Mesenchymal stem cell (in vitro differentiated cells and primary cell): ENCODE measurements at regions not wholly inside any gene's neighbourhood (a gene's known extent, or its start where the extent isn't known, plus 50 kb on each side); places are given as distances from the start of the nearest gene placed in this dataset.

Experiments used
- DNase-seq: peaks from one replicate; pipeline ENCODE4 v3.0.0-alpha.2; 2013
- H2AFZ ChIP-seq: one replicate; pipeline ENCODE4 v1.6.1; 2013; ENCODE audit warnings: low read depth, mild to moderate bottlenecking, control low read depth, inconsistent platforms, low read length, moderate library complexity
- H2AK5ac ChIP-seq: 2 replicates; pipeline ENCODE4 v1.6.1; 2013; ENCODE audit warnings: low read length, moderate library complexity, mild to moderate bottlenecking, inconsistent platforms; ENCODE audit not compliant: severe bottlenecking
- H2BK120ac ChIP-seq: one replicate; pipeline ENCODE4 v1.6.1; 2013; ENCODE audit warnings: low read depth, mild to moderate bottlenecking, inconsistent platforms, low read length, moderate library complexity
- H2BK12ac ChIP-seq, 2 experiments: one replicate each; pipeline ENCODE4 v1.6.1; 2013; ENCODE audit warnings: inconsistent platforms in 2 of 2, low read length in 2 of 2, mild to moderate bottlenecking in 2 of 2, moderate library complexity in 2 of 2, control low read depth in 1 of 2
- H2BK15ac ChIP-seq: one replicate; pipeline ENCODE4 v1.6.1; 2013; ENCODE audit warnings: mild to moderate bottlenecking, low read depth, inconsistent platforms; ENCODE audit not compliant: poor library complexity, severe bottlenecking
- H2BK5ac ChIP-seq: 2 replicates; pipeline ENCODE4 v1.6.1; 2013; ENCODE audit warnings: low read depth, mild to moderate bottlenecking, low read length, control low read depth, inconsistent platforms; ENCODE audit not compliant: poor library complexity, severe bottlenecking
- H3K14ac ChIP-seq, 2 experiments: one replicate each; pipeline ENCODE4 v1.6.1; 2013; ENCODE audit warnings: inconsistent platforms in 2 of 2, low read length in 2 of 2, control low read depth in 1 of 2, mild to moderate bottlenecking in 1 of 2, moderate library complexity in 1 of 2
- H3K18ac ChIP-seq, 2 experiments: one replicate each; pipeline ENCODE4 v1.6.1; 2013; ENCODE audit warnings: inconsistent platforms in 2 of 2, low read length in 2 of 2, control low read depth in 1 of 2, low read depth in 1 of 2, mild to moderate bottlenecking in 1 of 2
- H3K23ac ChIP-seq, 2 experiments: one replicate each; pipeline ENCODE4 v1.6.1; 2013; ENCODE audit warnings: inconsistent platforms in 2 of 2, low read length in 2 of 2, mild to moderate bottlenecking in 2 of 2, moderate library complexity in 2 of 2, control low read depth in 1 of 2
- H3K27ac ChIP-seq: 2 replicates; pipeline ENCODE4 v1.5.1; 2013; ENCODE audit warnings: mild to moderate bottlenecking, moderate library complexity, low read length, control low read depth, inconsistent platforms; ENCODE audit not compliant: poor library complexity, severe bottlenecking
- H3K27me3 ChIP-seq, 2 experiments: 2 replicates each; pipeline versions ENCODE4 v1.6.1 to v1.7.0; 2013; ENCODE audit warnings: low read length in 2 of 2, mild to moderate bottlenecking in 2 of 2, moderate library complexity in 2 of 2, control low read depth in 1 of 2, inconsistent platforms in 1 of 2; ENCODE audit not compliant: control insufficient read depth in 1 of 2, insufficient read depth in 1 of 2
- H3K36me3 ChIP-seq, 2 experiments: 2 replicates each; pipeline versions ENCODE4 v1.6.1 to v1.7.0; 2013; ENCODE audit warnings: low read length in 2 of 2, control low read depth in 1 of 2, inconsistent platforms in 1 of 2, low read depth in 1 of 2, mild to moderate bottlenecking in 1 of 2; ENCODE audit not compliant: insufficient read depth in 2 of 2, control insufficient read depth in 1 of 2
- H3K4ac ChIP-seq, 2 experiments: one replicate each; pipeline ENCODE4 v1.6.1; 2013; ENCODE audit warnings: inconsistent platforms in 2 of 2, low read length in 2 of 2, mild to moderate bottlenecking in 2 of 2, moderate library complexity in 2 of 2, control low read depth in 1 of 2, low read depth in 1 of 2
- H3K4me1 ChIP-seq: 2 replicates; pipeline ENCODE4 v1.6.1; 2013; ENCODE audit warnings: low read depth, low read length, control low read depth; ENCODE audit not compliant: control insufficient read depth, insufficient read depth
- H3K4me2 ChIP-seq: 2 replicates; pipeline ENCODE4 v1.6.1; 2013; ENCODE audit warnings: low read length, mild to moderate bottlenecking, inconsistent platforms; ENCODE audit not compliant: poor library complexity, severe bottlenecking
- H3K4me3 ChIP-seq, 2 experiments: 2 replicates each; pipeline versions ENCODE4 v1.5.1 to v1.7.0; 2013; ENCODE audit warnings: low read length in 2 of 2, mild to moderate bottlenecking in 2 of 2, control low read depth in 1 of 2, low read depth in 1 of 2; ENCODE audit not compliant: insufficient read depth in 1 of 2
- H3K79me1 ChIP-seq: replicated peaks from 2 replicates; pipeline ENCODE4 v1.6.1; 2013; ENCODE audit warnings: mild to moderate bottlenecking, control low read depth, low read length, inconsistent platforms; ENCODE audit not compliant: poor library complexity, severe bottlenecking
- H3K9ac ChIP-seq: 2 replicates; pipeline ENCODE4 v1.7.0; 2013; ENCODE audit warnings: mild to moderate bottlenecking, low read length, moderate library complexity
- H3K9me3 ChIP-seq: 2 replicates; pipeline ENCODE4 v1.7.0; 2013; ENCODE audit warnings: mild to moderate bottlenecking, low read length; ENCODE audit not compliant: control insufficient read depth
- H4K8ac ChIP-seq: one replicate; pipeline ENCODE4 v1.6.1; 2013; ENCODE audit warnings: inconsistent platforms, mild to moderate bottlenecking, low read length, moderate library complexity
- H4K91ac ChIP-seq: one replicate; pipeline ENCODE4 v1.6.1; 2013; ENCODE audit warnings: mild to moderate bottlenecking, low read length, inconsistent platforms
- WGBS: methylation state at CpG from one replicate; pipeline ENCODE4 v1.1.7; 2013; ENCODE audit warnings: mixed read lengths; 5-methylcytosine and 5-hydroxymethylcytosine counted together

- Histone ChIP-seq H2BK5ac (no peak overlapping the region), H3K14ac (no peak overlapping the region)
- no CpG with 5 or more reads among the region's 2 CpGs for WGBS
These were observed 356.7 kb downstream of the PCDH17 start for GRCh38 chr13:57988276-57988675.

GRCh38 chr13:57991041-57991440 is 359.5 kb downstream of the PCDH17 start:
- H3K27ac ChIP-seq = no peak overlapping the region
- H3K4ac ChIP-seq = no peak overlapping the region
- no peak overlapping the region for H3K23ac ChIP-seq
- WGBS = 94% methylated on average over 3 of the region's 5 CpGs
- no peaks in the 10 kb centered on the region for H3K27me3 ChIP-seq
- H3K9ac ChIP-seq = no peak overlapping the region
- DNase-seq = no peak
- no peaks in the 10 kb centered on the region for H3K79me1 ChIP-seq
- no peak overlapping the region for H2BK120ac ChIP-seq
- no peak overlapping the region for H2BK12ac ChIP-seq
- H3K14ac ChIP-seq = no peak overlapping the region
- H2BK5ac ChIP-seq = no peak overlapping the region
- no peak overlapping the region for H4K8ac ChIP-seq
- no peak overlapping the region for H2AK5ac ChIP-seq
- no peaks in the 10 kb centered on the region for H3K4me1 ChIP-seq
- H4K91ac ChIP-seq = no peak overlapping the region
- H2AFZ ChIP-seq = no peak overlapping the region
- H3K36me3 ChIP-seq = no peaks in the 10 kb centered on the region
- no peak overlapping the region for H3K4me3 ChIP-seq
- no peak overlapping the region for H3K18ac ChIP-seq
- H3K9me3 ChIP-seq = peaks cover 15% of the 10 kb centered on the region
- no peak overlapping the region for H2BK15ac ChIP-seq
- no peak overlapping the region for H3K4me2 ChIP-seq

More at GRCh38 chr13:57988276-57988675, 356.7 kb downstream of the PCDH17 start:
- Histone ChIP-seq H2BK12ac (no peak overlapping the region), H3K27ac (no peak overlapping the region), H3K79me1 (no peaks in the 10 kb centered on the region), H2AFZ (no peak overlapping the region), H2BK120ac (no peak overlapping the region), H3K4ac (no peak overlapping the region), H3K18ac (no peak overlapping the region), H2BK15ac (no peak overlapping the region), H3K4me2 (no peak overlapping the region), H3K36me3 (no peaks in the 10 kb centered on the region), H3K4me1 (no peaks in the 10 kb centered on the region), H3K9ac (no peak overlapping the region), H4K8ac (no peak overlapping the region), H3K9me3 (peaks cover 17% of the 10 kb centered on the region), H3K27me3 (no peaks in the 10 kb centered on the region), H4K91ac (no peak overlapping the region), H2AK5ac (no peak overlapping the region), H3K23ac (no peak overlapping the region), H3K4me3 (no peak overlapping the region)
- DNase-seq = no peak

GRCh38 chr13:57992416-57992815 is 360.9 kb downstream of the PCDH17 start:
- Histone ChIP-seq H3K4me2 (no peak overlapping the region), H3K18ac (no peak overlapping the region)
- no CpG with 5 or more reads among the region's 1 CpG for WGBS

GRCh38 chr13:57996717-57997116 is 365.2 kb downstream of the PCDH17 start:
- Histone ChIP-seq H3K14ac (no peak overlapping the region), H3K27me3 (no peaks in the 10 kb centered on the region), H3K36me3 (no peaks in the 10 kb centered on the region), H3K4me1 (no peaks in the 10 kb centered on the region), H3K18ac (no peak overlapping the region), H2BK120ac (no peak overlapping the region), H2AK5ac (no peak overlapping the region), H3K79me1 (no peaks in the 10 kb centered on the region), H3K9me3 (peaks cover 12% of the 10 kb centered on the region), H2BK15ac (no peak overlapping the region), H2AFZ (no peak overlapping the region), H3K4me2 (no peak overlapping the region), H4K91ac (no peak overlapping the region), H3K27ac (no peak overlapping the region), H2BK5ac (no peak overlapping the region), H3K4me3 (no peak overlapping the region), H3K23ac (no peak overlapping the region), H3K9ac (no peak overlapping the region), H2BK12ac (no peak overlapping the region), H3K4ac (no peak overlapping the region), H4K8ac (no peak overlapping the region)
- peak; percentile 57 for DNase-seq
- WGBS = no CpG with 5 or more reads among the region's 1 CpG

More at GRCh38 chr13:57992416-57992815, 360.9 kb downstream of the PCDH17 start:
- no peaks in the 10 kb centered on the region for H3K4me1 ChIP-seq
- no peaks in the 10 kb centered on the region for H3K36me3 ChIP-seq
- no peak overlapping the region for H3K4me3 ChIP-seq
- H3K9me3 ChIP-seq = peaks cover 9% of the 10 kb centered on the region
- H3K27me3 ChIP-seq = no peaks in the 10 kb centered on the region
- H3K4ac ChIP-seq = no peak overlapping the region
- no peak overlapping the region for H3K27ac ChIP-seq
- no peak overlapping the region for H2AK5ac ChIP-seq
- H4K91ac ChIP-seq = no peak overlapping the region
- no peak overlapping the region for H3K14ac ChIP-seq
- no peak overlapping the region for H2BK120ac ChIP-seq
- no peak overlapping the region for H4K8ac ChIP-seq
- H2AFZ ChIP-seq = no peak overlapping the region
- no peak overlapping the region for H3K9ac ChIP-seq
- H2BK5ac ChIP-seq = no peak overlapping the region
- H3K79me1 ChIP-seq = no peaks in the 10 kb centered on the region
- no peak overlapping the region for H2BK12ac ChIP-seq
- no peak overlapping the region for H2BK15ac ChIP-seq
- no peak overlapping the region for H3K23ac ChIP-seq
- DNase-seq = no peak
